GM18858 (cell line): ENCODE measurements at regions not wholly inside any gene's neighbourhood (a gene's known extent, or its start where the extent isn't known, plus 50 kb on each side); places are given as distances from the start of the nearest gene placed in this dataset.
"Not testable (repeated sequence)": the region's sequence is repeated elsewhere in the genome, so short reads cannot be mapped to it uniquely, and the experiment has no call there.

Source experiments
- ATAC-seq: cut with Tn5 transposase; IDR thresholded peaks from one replicate; pipeline ENCODE4 v1.9.1; 2021; ENCODE audit not compliant: unreplicated experiment

DNA sequence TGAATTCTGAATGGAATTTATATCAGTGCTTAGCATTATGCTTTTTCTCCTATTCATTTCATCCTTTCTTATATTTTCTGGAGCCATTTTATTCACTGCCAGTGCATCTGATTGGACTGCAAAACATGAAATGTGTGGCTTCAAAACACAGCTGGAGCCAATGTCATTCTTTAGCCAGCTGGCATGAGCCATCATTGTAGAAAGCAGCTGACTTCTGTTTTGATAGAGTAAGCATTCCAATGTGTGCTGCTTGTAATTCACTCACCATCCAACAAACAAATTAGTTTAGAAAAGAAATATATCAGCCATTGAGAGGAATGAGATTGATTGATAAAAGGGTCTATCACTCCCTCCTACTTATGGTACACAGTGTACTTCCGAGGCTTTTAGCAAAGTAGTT, 2616.0 kb downstream of the ARAP2 start:
- no peak for ATAC-seq

DNA sequence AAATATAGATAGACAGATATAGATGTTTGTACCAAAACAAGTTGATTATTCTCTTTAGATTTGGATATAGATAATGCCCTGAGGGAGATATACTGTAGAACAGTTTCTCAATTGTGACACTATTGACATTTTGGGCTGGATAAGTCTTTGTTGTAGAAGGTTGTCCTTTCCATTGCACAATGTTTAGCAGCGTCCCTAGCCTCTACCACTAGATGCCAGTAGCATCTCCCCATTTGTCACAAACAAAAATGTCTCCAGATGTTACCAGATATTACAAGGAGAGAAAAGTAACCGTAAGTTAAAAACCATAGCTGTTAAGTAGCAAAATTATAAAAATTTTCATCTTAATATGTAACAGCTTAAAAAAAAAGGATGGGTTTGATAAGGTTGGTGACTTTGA, 2595.3 kb downstream of the ARAP2 start:
- ATAC-seq, result no peak

DNA sequence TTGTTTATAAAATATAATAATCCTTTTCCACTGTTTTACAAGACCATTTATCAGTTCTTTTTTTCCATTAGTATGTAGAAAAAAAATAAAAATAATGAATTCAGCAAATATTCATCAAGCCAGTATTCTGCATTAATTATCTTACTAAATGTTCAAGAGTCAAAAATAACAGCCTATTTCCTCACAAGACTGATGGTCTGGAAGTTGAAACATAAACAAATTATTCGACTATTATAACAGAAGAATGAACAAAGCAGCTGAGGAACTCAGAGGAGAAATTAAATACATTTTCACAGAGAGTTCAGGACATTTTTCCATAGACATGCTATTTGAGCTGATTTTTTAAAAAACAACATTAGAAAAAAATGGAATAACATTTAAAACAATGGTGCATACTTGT, 2594.8 kb downstream of the ARAP2 start:
- ATAC-seq, result no peak

DNA sequence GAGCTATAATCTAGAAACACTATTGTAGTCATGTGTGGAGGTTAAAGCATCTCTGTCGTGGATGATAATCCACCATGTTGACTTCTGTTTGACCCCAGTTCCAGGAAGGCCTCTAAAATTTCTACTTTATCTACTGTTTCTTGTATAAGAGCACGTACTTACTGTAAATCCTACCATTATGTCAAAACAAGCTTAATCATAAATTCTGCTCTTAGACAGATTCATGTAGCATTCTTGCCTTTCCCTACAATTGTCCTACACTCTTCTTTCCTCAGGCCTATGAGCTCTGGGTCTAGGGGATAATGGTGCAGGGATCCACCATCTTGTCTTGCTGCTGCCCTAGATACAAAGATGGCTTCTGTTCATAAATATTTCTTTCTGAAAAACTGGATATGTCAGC, 2594.3 kb downstream of the ARAP2 start:
- ATAC-seq, result no peak

DNA sequence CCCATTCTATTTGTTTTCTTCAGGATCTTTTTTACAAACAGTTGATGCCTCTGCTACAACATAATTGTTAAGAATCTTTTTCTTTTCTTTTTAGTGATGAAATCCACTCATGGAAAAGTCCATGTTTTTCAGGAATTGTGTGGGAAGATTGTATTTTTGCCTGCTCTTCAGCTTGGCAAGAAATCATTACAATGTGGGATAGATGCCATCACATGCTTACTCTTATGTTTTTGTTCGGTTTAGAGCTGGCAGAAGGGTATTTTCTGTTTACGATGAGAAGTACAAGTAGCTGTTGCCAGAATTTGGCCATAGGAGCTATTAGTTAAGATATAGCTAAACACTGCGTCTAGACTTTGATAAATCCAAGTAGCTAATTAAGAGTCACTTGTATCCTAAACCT, 2585.3 kb downstream of the ARAP2 start:
- ATAC-seq, result no peak

DNA sequence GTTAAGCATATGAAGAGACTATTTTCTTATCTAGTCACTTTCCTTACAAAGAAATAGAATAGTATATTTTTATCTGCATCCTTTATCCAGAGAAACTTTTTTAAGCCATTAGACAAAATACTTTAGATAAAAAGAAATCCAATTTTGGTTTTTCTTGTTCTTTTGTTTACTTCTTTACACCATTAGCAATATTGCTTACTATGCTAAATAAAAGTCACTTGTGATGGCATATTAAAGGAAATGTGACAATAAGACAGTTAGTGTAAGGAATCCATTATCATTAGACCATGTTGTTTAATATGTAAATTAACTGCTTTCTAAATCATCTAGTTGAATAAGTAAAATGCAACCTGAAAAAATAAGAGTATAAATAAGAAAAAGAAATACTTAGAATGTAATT, 2582.7 kb downstream of the ARAP2 start:
- ATAC-seq, result no peak

DNA sequence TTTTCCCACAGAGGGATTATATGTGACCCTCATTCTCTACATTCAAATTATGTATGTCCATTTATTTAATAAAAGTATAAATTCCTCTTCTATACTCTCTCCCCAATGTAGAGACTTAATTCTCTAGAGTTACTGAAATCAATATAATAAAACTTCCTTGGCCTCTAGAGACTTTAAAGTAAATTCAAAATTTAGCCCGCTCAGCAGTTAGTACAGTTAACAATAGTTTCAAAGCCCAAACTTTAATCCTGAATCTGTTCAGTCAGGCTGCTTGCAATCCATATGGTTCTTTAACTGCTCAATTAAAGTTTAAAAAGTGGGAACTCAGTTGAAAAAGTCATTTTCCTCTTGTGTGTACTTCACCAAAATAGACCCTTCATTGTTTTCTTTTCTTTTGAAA, 2558.4 kb downstream of the ARAP2 start:
- no peak for ATAC-seq

DNA sequence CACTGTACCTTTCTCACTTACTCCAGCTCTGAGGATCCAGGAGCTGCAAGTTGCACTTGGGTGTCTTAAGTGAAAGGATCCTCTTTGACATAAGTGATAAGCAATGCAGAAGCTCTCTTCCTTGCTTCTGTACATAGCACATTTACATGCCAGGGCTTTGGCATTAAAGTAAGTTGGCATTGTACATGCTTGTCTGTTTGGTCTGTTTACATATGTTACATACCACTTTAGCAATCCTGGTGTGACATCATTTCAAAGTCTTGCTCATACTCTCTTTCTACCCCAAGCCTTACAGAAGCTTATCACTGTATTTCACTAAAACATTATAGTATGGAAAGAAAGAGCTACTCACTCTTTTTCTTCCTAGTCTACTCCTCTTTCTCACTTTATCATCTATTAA, 2548.3 kb downstream of the ARAP2 start:
- no peak for ATAC-seq

DNA sequence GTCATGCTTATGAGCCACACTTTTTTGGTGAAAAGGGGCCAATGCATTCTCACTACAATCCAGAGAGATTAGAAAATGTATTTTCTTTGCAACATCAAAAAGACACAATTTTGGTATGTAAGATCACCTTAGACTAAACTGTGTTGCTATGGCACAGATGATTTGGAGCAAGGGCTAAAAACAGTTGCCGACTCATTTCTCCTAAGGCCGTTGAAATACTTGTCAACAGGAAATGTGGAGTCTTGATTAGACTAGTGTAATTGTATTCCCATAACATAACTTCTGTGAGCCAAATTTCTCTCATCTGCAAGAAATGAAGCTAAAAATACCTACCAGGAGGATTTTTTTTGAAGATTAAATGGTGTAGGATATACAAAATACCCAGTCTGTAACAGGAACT, 2547.7 kb downstream of the ARAP2 start:
- no peak for ATAC-seq

DNA sequence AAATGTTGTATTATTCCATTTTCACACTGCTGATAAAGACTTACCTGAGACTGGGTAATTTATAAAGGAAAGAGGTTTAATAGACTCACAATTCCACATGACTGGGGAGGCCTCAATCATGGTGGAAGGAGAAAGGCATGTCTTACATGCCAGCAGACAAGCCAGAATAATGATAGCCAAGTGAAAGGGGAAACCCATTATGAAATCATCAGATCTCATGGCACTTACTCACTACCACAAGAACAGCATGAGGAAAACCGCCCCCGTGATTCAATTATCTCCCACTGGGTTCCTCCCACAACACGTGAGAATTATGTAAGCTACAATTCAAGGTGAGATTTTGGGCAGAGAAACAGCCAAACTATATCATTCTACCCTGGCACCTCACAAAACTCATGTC, 2535.1 kb downstream of the ARAP2 start:
- no peak for ATAC-seq

DNA sequence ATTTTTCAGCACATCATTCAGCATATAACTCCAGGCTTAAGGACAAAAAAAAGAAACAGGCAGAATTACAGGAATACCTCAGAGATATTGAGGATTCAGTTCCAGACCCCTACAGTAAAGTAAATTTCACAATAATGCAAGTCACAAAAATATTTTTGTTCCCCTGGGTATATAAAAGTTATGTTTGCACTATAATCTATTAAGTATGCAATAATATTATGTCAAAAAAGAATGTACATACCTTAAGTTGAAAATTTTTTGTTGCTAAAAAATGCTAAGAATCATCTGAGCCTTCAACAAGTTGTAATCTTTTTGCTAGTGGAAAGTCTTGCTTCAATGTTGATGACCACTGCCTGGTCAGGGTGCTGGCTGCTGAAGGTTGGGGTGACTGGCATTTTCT, 2532.5 kb downstream of the ARAP2 start:
- no peak for ATAC-seq

DNA sequence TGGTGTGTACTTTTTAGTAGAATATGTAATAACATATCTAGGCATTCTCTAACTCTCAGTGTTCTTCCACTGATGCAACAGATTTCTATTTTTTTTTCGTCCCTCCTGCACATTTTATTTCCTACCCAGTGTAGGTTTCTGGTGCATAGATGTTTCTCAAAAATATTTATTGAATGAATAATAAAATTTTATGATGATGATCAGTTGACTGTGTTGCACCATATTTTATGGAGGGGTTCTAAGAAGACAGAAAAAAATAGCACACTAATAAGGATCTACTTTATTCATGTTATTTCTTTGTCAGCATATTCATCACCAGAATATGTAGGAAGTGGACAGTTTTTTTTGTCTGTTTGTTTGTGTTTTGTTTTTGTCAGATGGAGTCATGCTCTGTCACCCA, 2529.3 kb downstream of the ARAP2 start:
- ATAC-seq, result no peak

DNA sequence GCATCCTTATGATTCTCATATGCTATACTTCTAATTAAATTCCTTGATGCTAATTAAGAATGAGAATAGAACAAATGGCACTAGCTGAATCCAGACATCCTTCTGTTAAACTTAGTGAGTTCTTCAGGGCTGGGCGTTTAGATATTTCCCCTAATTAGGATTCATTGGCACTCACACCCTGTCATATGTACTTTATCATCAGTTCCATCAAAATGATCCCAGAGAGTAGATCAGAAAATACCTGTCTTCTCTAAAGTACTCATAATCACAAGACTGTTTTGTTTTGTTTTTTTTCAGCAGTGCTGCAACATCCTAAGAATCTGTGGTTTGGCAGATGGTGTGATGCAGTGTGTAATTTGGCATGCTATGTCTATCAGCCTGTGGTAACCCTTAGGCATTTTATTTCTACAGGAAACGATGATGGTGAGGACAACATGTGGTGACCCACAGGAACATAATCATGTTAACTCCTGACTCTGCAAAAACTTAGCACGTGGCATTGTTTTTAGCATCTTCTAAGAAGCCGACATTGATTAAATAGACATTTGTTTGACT, 2528.4 kb downstream of the ARAP2 start:
- ATAC-seq, result no peak

DNA sequence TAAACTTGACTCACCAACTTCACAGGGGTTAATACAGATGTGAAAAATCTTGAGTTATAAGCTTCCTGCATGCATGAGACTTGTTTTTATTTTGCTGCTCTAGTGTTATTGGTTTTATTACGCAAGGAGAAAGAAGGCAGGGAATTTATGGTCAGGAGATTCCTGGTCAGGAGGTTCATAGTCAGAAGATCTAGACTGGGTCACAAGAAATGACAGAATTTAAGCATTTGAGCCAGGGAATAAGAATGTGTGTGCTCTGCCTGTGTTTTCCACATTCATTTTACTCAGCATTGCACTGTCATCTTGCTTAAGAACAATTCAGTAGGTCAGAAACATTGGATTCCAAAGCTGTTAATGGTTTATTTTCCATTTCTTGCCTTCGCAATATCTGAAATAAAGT, 2522.1 kb downstream of the ARAP2 start:
- ATAC-seq, result no peak

DNA sequence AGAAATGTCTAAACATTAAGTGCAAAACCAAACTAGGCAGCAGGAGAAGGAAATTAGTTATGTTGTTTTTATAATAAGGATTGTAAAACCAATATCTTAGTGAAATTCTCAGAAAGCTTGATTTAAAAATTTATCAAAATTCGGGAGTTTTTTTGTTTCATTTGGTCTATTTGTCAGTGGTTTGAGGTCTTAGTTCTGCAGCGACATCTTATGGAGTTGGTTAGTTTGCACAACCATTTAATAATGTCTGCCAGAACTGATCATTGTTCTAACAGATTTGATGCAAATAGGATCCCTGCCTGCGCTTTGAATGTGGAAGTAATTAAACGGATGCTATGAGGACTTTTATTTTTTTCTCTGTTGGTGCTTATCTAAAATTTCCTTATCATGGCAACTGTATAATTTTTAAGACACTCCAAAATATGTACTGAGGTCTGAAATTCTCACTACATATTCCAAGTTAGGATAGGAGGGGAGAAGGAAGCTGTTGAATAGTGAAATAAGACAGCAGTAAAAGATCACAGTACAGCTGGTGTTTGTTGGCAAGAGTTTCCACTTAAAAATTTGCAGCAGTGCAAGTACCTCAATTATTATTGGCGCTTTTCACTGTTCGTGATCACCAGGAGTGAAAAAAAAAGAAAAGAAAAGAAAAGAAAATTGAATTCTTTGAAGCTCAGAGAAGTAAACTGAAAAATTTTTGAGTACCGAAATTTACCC, 2521.4 kb downstream of the ARAP2 start:
- ATAC-seq, result no peak

DNA sequence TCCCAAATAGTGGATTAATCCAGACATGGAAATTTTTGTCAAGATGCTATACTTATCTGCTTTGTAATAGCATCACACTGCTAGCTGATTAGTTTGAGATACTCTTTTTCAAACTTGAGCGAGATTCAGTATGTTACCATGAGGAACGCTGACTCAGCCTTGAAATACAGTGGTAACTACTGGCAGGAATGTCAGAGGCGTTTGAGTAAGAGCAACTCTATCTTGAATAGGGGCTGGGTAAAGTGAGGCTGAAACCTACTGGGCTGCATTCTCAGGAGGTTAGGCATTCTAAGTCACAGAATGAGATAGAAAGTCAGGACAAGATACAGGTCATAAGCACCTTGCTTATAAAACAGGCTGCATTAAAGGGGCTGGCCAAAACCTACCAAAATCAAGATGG, 2519.6 kb downstream of the ARAP2 start:
- ATAC-seq, result no peak

DNA sequence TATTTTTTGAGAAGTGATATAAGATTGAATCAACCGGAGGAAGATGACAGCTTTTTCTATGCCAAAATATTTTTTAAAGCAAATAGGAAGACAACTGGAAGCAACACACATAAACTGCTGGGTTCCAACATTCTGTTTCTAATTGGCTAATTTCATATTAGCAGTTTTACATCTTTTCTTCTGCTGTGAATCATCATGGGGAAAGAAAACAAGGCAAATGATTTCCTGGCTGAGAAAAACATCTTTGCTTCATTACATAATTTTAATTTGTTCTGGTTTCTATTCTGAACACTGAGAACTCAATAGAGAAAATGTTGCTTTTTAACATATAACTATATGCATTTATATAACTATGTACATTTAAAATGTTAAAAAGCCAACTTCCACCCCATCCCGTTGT, 2518.5 kb downstream of the ARAP2 start:
- no peak for ATAC-seq

DNA sequence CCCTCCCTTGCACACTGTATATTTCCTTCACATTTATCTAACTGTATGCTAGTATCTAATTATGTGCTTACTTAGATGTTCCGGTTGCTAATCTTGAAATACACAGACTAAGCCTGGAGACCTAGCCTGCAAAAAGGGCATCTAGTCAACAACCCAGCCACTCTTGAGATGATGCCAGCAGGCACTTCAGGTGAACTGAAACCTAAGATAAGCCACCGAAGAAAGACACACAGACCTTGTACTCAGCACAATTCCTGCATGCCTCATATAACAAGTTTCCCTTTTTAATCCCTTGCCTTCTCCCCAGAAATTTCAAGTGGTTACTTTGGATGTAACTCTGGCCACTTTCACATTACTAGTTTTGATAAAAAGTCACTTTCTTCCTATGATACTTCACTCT, 2506.6 kb downstream of the ARAP2 start:
- ATAC-seq, result no peak

DNA sequence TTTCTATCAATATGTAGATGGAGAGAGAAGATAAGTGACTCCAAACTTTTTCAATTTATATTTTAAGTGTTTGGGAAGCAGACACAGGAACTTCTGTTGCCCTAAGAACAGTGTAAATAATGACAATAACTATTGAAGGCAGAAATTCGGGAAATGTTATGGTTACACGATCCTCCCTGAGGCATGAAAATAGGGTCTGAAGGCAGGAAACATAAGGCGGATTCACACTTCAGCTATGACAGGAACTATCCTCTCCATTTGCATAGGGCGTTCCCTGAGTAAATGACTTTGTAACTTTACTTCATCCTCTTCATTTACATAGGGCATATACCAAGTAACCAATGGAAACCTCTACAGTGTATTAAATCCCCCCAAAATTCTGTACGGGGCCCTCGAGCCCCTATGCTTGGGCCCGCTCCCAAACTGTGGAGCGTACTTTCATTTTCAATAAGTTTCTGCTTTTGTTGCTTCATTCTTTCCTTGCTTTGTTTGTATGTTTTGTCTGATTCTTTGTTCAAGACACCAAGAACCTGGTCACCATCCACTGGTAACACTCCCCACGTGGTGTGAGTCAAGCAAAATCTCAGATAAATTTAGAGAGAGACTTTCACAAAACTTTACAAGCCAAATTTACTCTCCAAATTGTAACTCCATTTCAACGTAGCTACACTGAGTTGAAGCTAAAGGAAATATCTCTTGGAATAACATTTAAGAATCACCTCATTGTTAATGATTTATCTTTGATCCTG, 2504.3 kb downstream of the ARAP2 start:
- ATAC-seq, result no peak

DNA sequence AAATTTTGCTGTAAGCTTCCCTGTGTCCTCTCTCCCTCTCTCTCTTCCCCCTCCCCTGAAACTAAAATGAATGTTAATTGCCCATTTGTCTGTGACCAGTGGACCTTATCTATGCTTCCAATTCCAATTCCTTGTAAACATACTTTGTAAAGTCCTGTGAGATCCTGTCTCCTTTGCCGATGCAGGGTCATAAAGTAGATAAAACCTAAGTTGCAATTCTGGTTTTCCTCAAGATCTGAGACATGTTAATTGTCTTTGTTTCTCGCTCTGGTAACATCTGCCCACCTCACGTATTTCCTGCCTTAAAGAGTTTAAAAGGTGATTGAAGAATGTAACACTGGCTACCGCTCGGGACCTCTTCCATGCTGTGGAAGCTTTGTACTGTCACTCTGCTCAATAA, 2503.4 kb downstream of the ARAP2 start:
- ATAC-seq, result not testable (repeated sequence)

DNA sequence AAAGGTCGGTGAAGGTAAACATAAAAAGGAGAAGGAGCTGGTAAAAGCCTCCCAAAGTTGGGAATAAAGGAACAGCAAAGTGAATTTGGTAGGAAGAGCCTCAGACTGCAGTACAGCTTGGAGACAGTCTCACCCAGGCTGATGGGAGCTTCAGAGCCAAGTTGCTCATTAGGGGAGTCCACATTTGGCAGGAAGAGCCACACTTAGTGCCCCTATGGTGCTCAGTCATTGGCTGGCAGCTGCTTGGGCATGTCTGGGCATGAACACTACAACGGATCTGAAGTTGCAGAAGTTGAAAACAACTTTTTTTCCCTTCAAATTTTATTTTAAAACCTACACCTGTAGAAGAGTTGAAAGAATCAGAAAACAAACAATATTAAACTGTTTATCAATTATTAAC, 2497.3 kb downstream of the ARAP2 start:
- peak; percentile 59 for ATAC-seq

DNA sequence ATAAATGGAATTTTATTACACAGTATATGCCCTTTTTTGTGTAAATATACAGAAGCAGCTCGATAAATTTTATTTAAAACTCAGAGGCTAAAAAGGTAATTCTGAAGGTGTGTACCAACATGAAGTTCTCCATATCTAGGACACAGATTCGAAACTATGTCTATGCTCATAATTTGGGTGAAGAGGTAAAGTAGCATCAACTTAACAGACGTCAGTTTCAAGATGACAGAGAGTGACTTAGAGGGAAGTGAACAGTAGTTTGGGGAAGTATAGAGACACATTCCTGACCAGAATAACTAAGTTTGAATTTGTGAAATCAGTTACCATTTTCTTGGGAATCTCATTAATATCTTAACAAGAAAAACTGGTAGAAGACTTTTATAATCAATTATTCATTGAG, 2493.3 kb downstream of the ARAP2 start:
- no peak for ATAC-seq

DNA sequence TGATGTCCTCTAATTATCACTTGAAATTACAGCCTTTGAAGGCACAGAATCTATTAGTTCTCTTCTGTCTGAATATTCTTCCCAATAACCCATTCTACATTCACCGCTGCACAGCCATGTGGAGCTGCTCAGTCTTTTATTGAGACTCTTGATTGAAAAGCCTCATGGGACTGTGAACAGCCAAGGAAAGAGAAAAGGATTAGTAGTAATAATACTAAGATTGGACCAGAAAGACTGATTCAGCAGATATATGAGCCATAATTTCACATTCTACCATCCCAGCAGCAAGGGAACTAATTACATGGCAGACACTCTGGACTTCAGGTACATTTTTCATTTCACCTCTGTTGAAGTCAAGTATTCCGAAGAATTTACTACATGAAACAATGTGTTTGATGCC, 2471.7 kb downstream of the ARAP2 start:
- ATAC-seq, result no peak
